Activated T-helper 2 cell treated with anti-CD3 and anti-CD28 coated beads, Interferon-gamma antibody, Interleukin-2, Interleukin-4, amounts not matched to agents 10 μg/mL and 5 μg/mL and 100 μg/mL, durations not matched to agents 14 hours and 24 hours and 36 hours (primary cell): ENCODE measurements at regions not wholly inside any gene's neighbourhood (a gene's known extent, or its start where the extent isn't known, plus 50 kb on each side); places are given as distances from the start of the nearest gene placed in this dataset.

Source experiments
- DNase-seq: peaks from one replicate; pipeline ENCODE4 v3.0.0; 2021; ENCODE audit warnings: low spot score
- H3K27ac Mint-ChIP-seq: one replicate; pipeline ENCODE4 v1.8.0; 2021; ENCODE audit warnings: mixed read lengths
- H3K27me3 Mint-ChIP-seq: one replicate; pipeline ENCODE4 v1.8.0; 2021; ENCODE audit warnings: low read depth, mixed read lengths
- H3K36me3 Mint-ChIP-seq: one replicate; pipeline ENCODE4 v1.8.0; 2021; ENCODE audit warnings: low read depth, mixed read lengths
- H3K4me1 Mint-ChIP-seq: one replicate; pipeline ENCODE4 v1.8.0; 2021; ENCODE audit warnings: low read depth, mixed read lengths
- H3K4me3 Mint-ChIP-seq: one replicate; pipeline ENCODE4 v1.8.0; 2021; ENCODE audit warnings: low read depth, mild to moderate bottlenecking, moderate library complexity, mixed read lengths
- H3K9me3 Mint-ChIP-seq: one replicate; pipeline ENCODE4 v1.8.0; 2021; ENCODE audit warnings: mixed read lengths
- intact Hi-C: fragments of 100-400 bp; cut with micrococcal nuclease; formaldehyde crosslinking; loops from one replicate; pipeline ENCODE4 v1.15.1; 2023

GRCh38 chr3:13727890-13728289 is 152.0 kb downstream of the WNT7A start:
- H3K36me3 Mint-ChIP-seq = no peaks in the 10 kb centered on the region
- intact Hi-C loops = no loop called here
- no peak for DNase-seq
- H3K27ac Mint-ChIP-seq = no peak overlapping the region
- no peaks in the 10 kb centered on the region for H3K4me1 Mint-ChIP-seq
- H3K9me3 Mint-ChIP-seq = no peaks in the 10 kb centered on the region
- H3K27me3 Mint-ChIP-seq = peaks cover 7% of the 10 kb centered on the region
- H3K4me3 Mint-ChIP-seq = no peak overlapping the region

DNA sequence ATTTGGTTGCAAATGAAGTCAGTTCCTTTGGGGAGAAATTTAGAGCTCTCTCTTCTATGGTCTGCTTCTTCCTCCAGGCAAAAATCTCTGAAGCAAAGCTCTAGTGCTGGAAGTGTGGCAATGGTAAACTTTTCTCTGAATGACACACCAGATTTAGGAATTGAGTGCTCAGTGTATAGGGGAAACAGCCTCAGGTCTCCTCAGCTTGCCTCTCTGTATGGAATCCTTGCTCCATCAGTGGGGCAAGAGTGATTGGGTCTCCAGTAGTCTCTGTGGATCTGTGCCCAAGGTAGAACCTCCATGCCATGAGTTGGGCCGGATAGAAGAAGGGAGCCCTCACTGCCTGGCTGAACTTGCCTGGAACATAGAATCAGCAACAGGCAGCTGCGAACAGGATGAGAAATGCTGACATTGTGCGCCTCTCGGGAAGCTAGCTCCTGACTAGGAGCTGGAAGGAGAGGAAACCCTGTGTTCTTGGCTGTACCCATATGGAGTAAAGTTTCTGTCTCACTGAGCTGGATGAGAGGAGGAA is 156.1 kb downstream of the WNT7A start:
- H3K27ac Mint-ChIP-seq = no peak overlapping the region
- no peaks in the 10 kb centered on the region for H3K36me3 Mint-ChIP-seq
- H3K27me3 Mint-ChIP-seq = peaks cover 9% of the 10 kb centered on the region
- intact Hi-C loops = no loop called here
- DNase-seq = no peak
- H3K9me3 Mint-ChIP-seq = no peaks in the 10 kb centered on the region
- no peaks in the 10 kb centered on the region for H3K4me1 Mint-ChIP-seq
- no peak overlapping the region for H3K4me3 Mint-ChIP-seq

DNA sequence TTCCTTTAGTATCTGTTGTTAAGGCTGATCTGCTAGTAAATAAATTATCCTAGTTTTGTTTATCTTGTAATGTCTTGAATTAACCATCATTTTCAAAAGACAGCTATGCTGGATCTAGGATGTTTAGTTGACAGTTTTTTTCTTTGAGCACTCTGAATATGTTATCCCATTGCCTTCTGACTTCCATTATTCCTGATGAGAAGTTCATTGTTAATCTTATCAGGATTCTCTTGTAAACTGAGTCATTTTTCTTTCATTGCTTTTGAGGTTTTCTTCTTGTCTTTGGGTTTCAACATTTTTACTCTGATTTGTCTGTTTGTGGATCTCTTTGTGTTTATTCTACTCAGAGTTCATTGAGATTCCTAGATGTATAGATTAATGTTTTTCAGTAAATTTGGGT is 157.7 kb downstream of the WNT7A start:
- intact Hi-C loops = no loop called here
- Mint-ChIP-seq H3K9me3 (no peaks in the 10 kb centered on the region), H3K36me3 (no peaks in the 10 kb centered on the region), H3K4me1 (no peaks in the 10 kb centered on the region), H3K27ac (no peak overlapping the region), H3K27me3 (peaks cover 5% of the 10 kb centered on the region), H3K4me3 (no peak overlapping the region)
- DNase-seq = no peak

- Mint-ChIP-seq H3K9me3 (peaks cover 13% of the 10 kb centered on the region), H3K27me3 (peaks cover 2% of the 10 kb centered on the region), H3K27ac (no peak overlapping the region), H3K4me1 (no peaks in the 10 kb centered on the region), H3K4me3 (no peak overlapping the region), H3K36me3 (no peaks in the 10 kb centered on the region)
- DNase-seq = peak; percentile 6
- intact Hi-C loops = no loop called here
Observed at GRCh38 chr3:13718436-13718835, 161.4 kb downstream of the WNT7A start.

DNA sequence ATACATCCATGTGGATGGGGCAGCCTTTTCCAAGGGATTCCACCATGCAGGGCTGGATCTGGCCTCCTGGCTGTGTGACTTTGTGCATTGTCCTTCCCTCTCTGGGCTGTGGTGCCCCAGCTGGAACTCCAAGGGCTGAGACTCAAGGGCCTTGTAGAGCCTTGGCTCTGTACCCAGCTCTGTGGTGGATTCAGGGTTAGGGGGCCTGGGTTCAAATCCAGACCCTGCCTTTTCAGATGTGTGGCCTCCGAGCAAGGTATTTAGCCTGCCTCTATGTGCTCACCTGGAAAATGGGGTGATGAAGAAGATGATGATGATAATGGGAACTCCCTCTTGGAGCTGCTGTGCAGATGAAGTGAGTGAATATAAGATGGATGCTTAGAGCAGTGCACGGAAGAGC is 161.9 kb downstream of the WNT7A start:
- Mint-ChIP-seq H3K36me3 (no peaks in the 10 kb centered on the region), H3K4me1 (no peaks in the 10 kb centered on the region), H3K4me3 (no peak overlapping the region), H3K27ac (no peak overlapping the region), H3K27me3 (peaks cover 2% of the 10 kb centered on the region), H3K9me3 (peaks cover 17% of the 10 kb centered on the region)
- intact Hi-C loops = no loop called here
- DNase-seq = no peak

GRCh38 chr3:13717222-13717895 is 162.5 kb downstream of the WNT7A start:
- Mint-ChIP-seq H3K4me1 (no peaks in the 10 kb centered on the region), H3K27ac (no peak overlapping the region), H3K36me3 (no peaks in the 10 kb centered on the region), H3K9me3 (peaks cover 20% of the 10 kb centered on the region), H3K4me3 (no peak overlapping the region), H3K27me3 (no peaks in the 10 kb centered on the region)
- no peak for DNase-seq
- intact Hi-C loops = no loop called here

GRCh38 chr3:13716540-13717221 is 163.2 kb downstream of the WNT7A start:
- Mint-ChIP-seq H3K4me1 (no peaks in the 10 kb centered on the region), H3K9me3 (peaks cover 27% of the 10 kb centered on the region), H3K27ac (no peak overlapping the region), H3K36me3 (no peaks in the 10 kb centered on the region), H3K27me3 (no peaks in the 10 kb centered on the region), H3K4me3 (no peak overlapping the region)
- intact Hi-C loops = no loop called here
- no peak for DNase-seq

DNA sequence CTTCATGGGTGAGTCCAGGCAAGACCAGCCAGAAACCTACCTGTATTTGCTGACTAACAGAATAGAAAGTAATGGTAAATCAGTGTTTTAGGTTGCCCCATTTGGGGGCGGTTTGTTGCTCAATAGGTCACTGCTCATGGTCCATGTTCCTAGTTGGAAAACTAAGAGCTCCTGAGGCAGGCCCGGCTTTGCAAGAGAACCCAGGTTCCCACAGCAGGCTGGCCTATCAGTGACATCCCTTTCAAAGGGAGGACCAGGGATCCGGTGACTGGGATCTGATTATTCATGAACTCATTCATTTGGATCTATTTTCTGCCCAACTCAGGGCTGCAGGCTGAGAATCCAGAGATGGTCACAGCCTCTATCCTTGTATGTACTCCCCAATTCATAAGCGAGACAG is 163.9 kb downstream of the WNT7A start:
- Mint-ChIP-seq H3K9me3 (peaks cover 34% of the 10 kb centered on the region), H3K36me3 (no peaks in the 10 kb centered on the region), H3K4me1 (no peaks in the 10 kb centered on the region), H3K27me3 (no peaks in the 10 kb centered on the region), H3K27ac (no peak overlapping the region), H3K4me3 (no peak overlapping the region)
- DNase-seq = no peak
- intact Hi-C loops = no loop called here

DNA sequence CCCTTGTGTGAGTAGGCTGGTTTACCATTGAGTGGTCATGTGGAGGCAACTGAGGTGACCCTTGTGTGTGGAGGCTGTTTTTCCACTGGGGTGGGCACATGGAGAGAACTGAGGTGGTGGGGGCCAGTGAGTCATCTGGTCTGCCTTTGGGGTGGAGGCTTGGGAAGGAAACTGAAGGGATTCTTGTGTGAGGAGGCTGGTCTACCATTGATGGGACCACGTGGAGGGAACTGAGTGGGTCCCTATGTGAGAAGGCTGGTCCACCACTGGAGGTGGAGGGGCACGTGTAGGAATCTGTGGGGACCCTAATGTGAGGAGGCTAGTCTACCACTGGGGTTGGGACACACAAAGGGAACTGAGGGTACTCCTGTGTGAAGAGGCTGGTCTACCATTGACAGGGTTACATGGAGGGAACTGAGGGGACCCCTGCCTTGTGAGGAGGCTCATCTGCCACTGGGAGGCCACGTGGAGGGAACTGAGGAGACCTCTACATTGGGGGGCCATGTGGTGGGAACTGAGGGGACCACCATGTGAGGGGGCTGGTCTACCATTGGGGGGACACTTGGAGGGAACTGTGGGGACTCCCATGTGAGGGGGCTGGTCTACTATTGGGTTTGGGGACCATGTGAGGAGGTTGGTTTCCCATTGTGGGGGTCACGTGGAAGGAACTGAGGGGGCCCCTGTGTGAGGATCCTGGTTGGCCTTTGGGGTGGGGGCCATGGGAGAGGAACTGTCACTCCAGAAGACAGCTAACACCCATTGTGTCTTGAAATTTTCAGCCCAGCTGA is 164.5 kb downstream of the WNT7A start:
- no peaks in the 10 kb centered on the region for H3K36me3 Mint-ChIP-seq
- peaks cover 39% of the 10 kb centered on the region for H3K9me3 Mint-ChIP-seq
- H3K4me1 Mint-ChIP-seq = no peaks in the 10 kb centered on the region
- H3K27me3 Mint-ChIP-seq = no peaks in the 10 kb centered on the region
- H3K4me3 Mint-ChIP-seq = no peak overlapping the region
- intact Hi-C loops = no loop called here
- no peak for DNase-seq
- no peak overlapping the region for H3K27ac Mint-ChIP-seq

- peaks cover 44% of the 10 kb centered on the region for H3K9me3 Mint-ChIP-seq
- DNase-seq = peak; percentile 4
- no peak overlapping the region for H3K27ac Mint-ChIP-seq
- H3K4me1 Mint-ChIP-seq = no peaks in the 10 kb centered on the region
- intact Hi-C loops = no loop called here
- no peak overlapping the region for H3K4me3 Mint-ChIP-seq
- no peaks in the 10 kb centered on the region for H3K27me3 Mint-ChIP-seq
- no peaks in the 10 kb centered on the region for H3K36me3 Mint-ChIP-seq
Observed at GRCh38 chr3:13714251-13714916, 165.5 kb downstream of the FBLN2 start.

DNA sequence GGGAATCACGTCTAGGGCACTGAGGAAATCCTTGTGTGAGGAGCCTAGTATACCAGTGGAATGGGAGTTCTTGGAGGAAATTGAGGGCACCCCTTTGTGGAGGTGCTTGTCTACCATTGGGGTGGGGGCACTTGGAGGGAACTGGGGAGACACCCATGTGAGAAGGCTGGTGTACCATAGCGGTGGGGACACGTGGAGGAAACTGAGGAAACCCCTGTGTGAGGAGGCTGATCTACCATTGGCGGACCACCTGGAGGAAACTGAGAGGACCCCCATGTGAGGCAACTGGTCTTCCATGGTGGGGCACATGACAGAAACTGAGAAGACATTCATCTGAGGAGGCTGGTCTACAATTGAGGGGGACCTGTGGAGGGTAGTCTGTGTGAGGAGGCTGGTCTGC is 164.5 kb downstream of the FBLN2 start:
- Mint-ChIP-seq H3K36me3 (no peaks in the 10 kb centered on the region), H3K27me3 (no peaks in the 10 kb centered on the region), H3K4me3 (no peak overlapping the region), H3K4me1 (no peaks in the 10 kb centered on the region), H3K9me3 (peaks cover 49% of the 10 kb centered on the region), H3K27ac (no peak overlapping the region)
- no peak for DNase-seq
- intact Hi-C loops = no loop called here

DNA sequence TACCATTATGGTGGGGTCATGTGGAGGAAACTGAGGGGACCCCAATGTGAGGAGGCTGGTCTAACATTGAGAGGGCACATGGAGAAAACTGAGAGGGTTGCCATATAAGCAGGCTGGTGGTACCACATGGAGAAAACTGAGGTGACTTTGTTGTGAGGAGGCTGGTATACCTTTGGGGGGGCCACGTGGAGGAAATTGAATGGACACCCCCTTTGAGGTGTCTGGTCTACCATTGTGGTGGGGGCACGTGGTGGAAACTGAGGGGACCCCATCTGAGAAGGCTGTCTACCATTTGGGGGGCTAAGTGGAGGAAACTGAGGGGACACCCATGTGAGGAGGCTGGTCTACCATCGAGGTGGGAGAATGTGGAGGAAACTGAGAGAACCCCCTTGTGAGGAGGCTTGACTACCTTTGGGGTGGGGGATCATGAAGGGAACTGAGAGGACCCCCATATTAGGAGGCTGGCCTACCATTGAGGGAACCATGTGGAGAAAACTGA is 163.8 kb downstream of the FBLN2 start:
- no peaks in the 10 kb centered on the region for H3K36me3 Mint-ChIP-seq
- H3K4me3 Mint-ChIP-seq = no peak overlapping the region
- no peak overlapping the region for H3K27ac Mint-ChIP-seq
- intact Hi-C loops = no loop called here
- DNase-seq = no peak
- no peaks in the 10 kb centered on the region for H3K4me1 Mint-ChIP-seq
- peaks cover 54% of the 10 kb centered on the region for H3K9me3 Mint-ChIP-seq
- no peaks in the 10 kb centered on the region for H3K27me3 Mint-ChIP-seq
